ENCODE measurements at regions not wholly inside any gene's neighbourhood (a gene's known extent, or its start where the extent isn't known, plus 50 kb on each side); places are given as distances from the start of the nearest gene placed in this dataset.
"Not testable (repeated sequence)": the region's sequence is repeated elsewhere in the genome, so short reads cannot be mapped to it uniquely, and the experiment has no call there.

- no peak for DNase-seq
These were observed 51.7 kb upstream of the COL8A1 start for GRCh38 chr3:99586701-99587100.

- DNase-seq: no peak
These were observed 58.4 kb upstream of the COL8A1 start for GRCh38 chr3:99579965-99580364.

- DNase-seq: no peak
These were observed 59.1 kb upstream of the COL8A1 start for GRCh38 chr3:99579246-99579645.

- no peak for DNase-seq
These were observed 59.9 kb upstream of the COL8A1 start for GRCh38 chr3:99578339-99578970.

- DNase-seq: no peak
These were observed 61.4 kb upstream of the COL8A1 start for GRCh38 chr3:99576904-99577559.

- no peak for DNase-seq
These were observed 62.7 kb upstream of the COL8A1 start for GRCh38 chr3:99575683-99576082.

- no peak for DNase-seq
These were observed 68.3 kb upstream of the COL8A1 start for GRCh38 chr3:99570061-99570460.

- DNase-seq: no peak
These were observed 69.6 kb upstream of the COL8A1 start for GRCh38 chr3:99568663-99569335.

GRCh38 chr3:99565331-99565730, 73.1 kb upstream of the COL8A1 start:
- no peak for DNase-seq

GRCh38 chr3:99562990-99563607, 75.3 kb upstream of the COL8A1 start:
- DNase-seq: no peak

- no peak for DNase-seq
These were observed 76.3 kb upstream of the COL8A1 start for GRCh38 chr3:99562138-99562537.

- no peak for DNase-seq
These were observed 77.3 kb upstream of the COL8A1 start for GRCh38 chr3:99561056-99561455.

- no peak for DNase-seq
These were observed 79.2 kb upstream of the COL8A1 start for GRCh38 chr3:99559196-99559595.

- not testable (repeated sequence) for DNase-seq
These were observed 82.5 kb upstream of the COL8A1 start for GRCh38 chr3:99555885-99556284.

- no peak for DNase-seq
These were observed 86.9 kb upstream of the COL8A1 start for GRCh38 chr3:99551520-99551919.

GRCh38 chr3:99549957-99550603, 88.3 kb upstream of the COL8A1 start:
- DNase-seq: no peak

GRCh38 chr3:99549220-99549619, 89.2 kb upstream of the COL8A1 start:
- DNase-seq: no peak

GRCh38 chr3:99548674-99549073, 89.7 kb upstream of the COL8A1 start:
- DNase-seq: no peak

- DNase-seq: no peak
These were observed 92.3 kb upstream of the COL8A1 start for GRCh38 chr3:99545941-99546580.

GRCh38 chr3:99544786-99545281, 93.6 kb upstream of the COL8A1 start:
- DNase-seq: no peak

GRCh38 chr3:99543796-99544195, 94.6 kb upstream of the COL8A1 start:
- DNase-seq: no peak

- no peak for DNase-seq
These were observed 95.5 kb upstream of the COL8A1 start for GRCh38 chr3:99542767-99543518.

All from DMS 273 treated with DMSO at 0.1 percent for 48 hours (cell line).